H9 (cell line): ENCODE measurements at regions not wholly inside any gene's neighbourhood (a gene's known extent, or its start where the extent isn't known, plus 50 kb on each side); places are given as distances from the start of the nearest gene placed in this dataset.

ENCODE experiments used
- DNase-seq: peaks from one replicate; pipeline ENCODE4 v3.0.0-alpha.2; 2017
- H2AFZ ChIP-seq: one replicate; pipeline ENCODE4 v1.6.1; 2013; ENCODE audit warnings: mild to moderate bottlenecking, low read length, control low read depth, moderate library complexity
- H2AK5ac ChIP-seq: 2 replicates; pipeline ENCODE4 v1.6.1; 2013; ENCODE audit warnings: low read length, control low read depth, mixed read lengths; ENCODE audit not compliant: insufficient read length
- H2BK120ac ChIP-seq: one replicate; pipeline ENCODE4 v1.6.1; 2013; ENCODE audit warnings: low read depth, mild to moderate bottlenecking, low read length, control low read depth, inconsistent platforms; ENCODE audit not compliant: poor library complexity, severe bottlenecking
- H2BK12ac ChIP-seq: 2 replicates; pipeline ENCODE4 v1.6.1; 2013; ENCODE audit warnings: low read length, control low read depth, mixed read lengths, low read depth; ENCODE audit not compliant: insufficient read length
- H2BK15ac ChIP-seq: 2 replicates; pipeline ENCODE4 v1.6.1; 2013; ENCODE audit warnings: low read depth, low read length, control low read depth
- H2BK20ac ChIP-seq: one replicate; pipeline ENCODE4 v1.6.1; 2013; ENCODE audit warnings: low read depth, mild to moderate bottlenecking, low read length, control low read depth, inconsistent platforms; ENCODE audit not compliant: poor library complexity, severe bottlenecking
- H2BK5ac ChIP-seq: 2 replicates; pipeline ENCODE4 v1.6.1; 2013; ENCODE audit warnings: low read length, control low read depth, mixed read lengths; ENCODE audit not compliant: insufficient read length
- H3K14ac ChIP-seq: 2 replicates; pipeline ENCODE4 v1.6.1; 2013; ENCODE audit warnings: low read length, control low read depth; ENCODE audit not compliant: insufficient read depth
- H3K18ac ChIP-seq: 2 replicates; pipeline ENCODE4 v1.6.1; 2013; ENCODE audit warnings: low read depth, mild to moderate bottlenecking, mixed read lengths, low read length, control low read depth; ENCODE audit not compliant: insufficient read length
- H3K23ac ChIP-seq: 2 replicates; pipeline ENCODE4 v1.6.1; 2013; ENCODE audit warnings: low read length, control low read depth, mixed read lengths, low read depth; ENCODE audit not compliant: insufficient read length
- H3K23me2 ChIP-seq: 2 replicates; pipeline ENCODE4 v1.6.1; 2013; ENCODE audit warnings: low read depth, mild to moderate bottlenecking, mixed read lengths, low read length, control low read depth; ENCODE audit not compliant: insufficient read length, poor library complexity, severe bottlenecking
- H3K27ac ChIP-seq: 2 replicates; pipeline ENCODE4 v1.5.1; 2013; ENCODE audit warnings: low read length, control low read depth, mixed read lengths, low read depth; ENCODE audit not compliant: insufficient read length
- H3K27me3 ChIP-seq: 2 replicates; pipeline ENCODE4 v1.6.1; 2013; ENCODE audit warnings: low read length, control low read depth, inconsistent platforms; ENCODE audit not compliant: insufficient read depth
- H3K4ac ChIP-seq: 2 replicates; pipeline ENCODE4 v1.6.1; 2013; ENCODE audit warnings: low read depth, mild to moderate bottlenecking, control low read depth, inconsistent platforms, low read length, moderate library complexity
- H3K4me1 ChIP-seq: 2 replicates; pipeline ENCODE4 v1.6.1; 2013; ENCODE audit warnings: low read length, control low read depth, inconsistent platforms; ENCODE audit not compliant: insufficient read depth
- H3K4me2 ChIP-seq: 2 replicates; pipeline ENCODE4 v1.6.1; 2013; ENCODE audit warnings: low read length, control low read depth, mixed read lengths; ENCODE audit not compliant: insufficient read length, insufficient read depth
- H3K56ac ChIP-seq: 2 replicates; pipeline ENCODE4 v1.6.1; 2013; ENCODE audit warnings: low read depth, mild to moderate bottlenecking, mixed read lengths, low read length, control low read depth; ENCODE audit not compliant: insufficient read length
- H3K79me1 ChIP-seq: 2 replicates; pipeline ENCODE4 v1.6.1; 2013; ENCODE audit warnings: low read depth, mild to moderate bottlenecking, moderate library complexity, low read length, control low read depth, inconsistent platforms; ENCODE audit not compliant: insufficient read depth, poor library complexity, severe bottlenecking
- H3K79me2 ChIP-seq: 2 replicates; pipeline ENCODE4 v1.6.1; 2013; ENCODE audit warnings: low read length, control low read depth, inconsistent platforms; ENCODE audit not compliant: insufficient read depth
- H3K9ac ChIP-seq: 2 replicates; pipeline ENCODE4 v1.6.1; 2013; ENCODE audit warnings: low read length, control low read depth, mixed read lengths; ENCODE audit not compliant: insufficient read length; ENCODE audit errors: extremely low read depth
- H3K9me3 ChIP-seq: one replicate; pipeline ENCODE4 v1.6.1; 2013; ENCODE audit warnings: low read depth, low read length, inconsistent platforms; ENCODE audit not compliant: control insufficient read depth
- H3T11ph ChIP-seq: one replicate; pipeline ENCODE4 v1.6.1; 2013; ENCODE audit warnings: mild to moderate bottlenecking, low read length, control low read depth, inconsistent platforms
- H4K20me1 ChIP-seq: one replicate; pipeline ENCODE4 v1.6.1; 2013; ENCODE audit not compliant: control insufficient read depth, insufficient read length, insufficient read depth
- H4K5ac ChIP-seq: 2 replicates; pipeline ENCODE4 v1.6.1; 2013; ENCODE audit warnings: low read depth, mild to moderate bottlenecking, mixed read lengths, low read length, control low read depth; ENCODE audit not compliant: insufficient read length
- H4K8ac ChIP-seq: replicated peaks from 2 replicates; pipeline ENCODE4 v1.6.1; 2013; ENCODE audit warnings: low read length, control low read depth, mixed read lengths, low read depth; ENCODE audit not compliant: insufficient read length
- H4K91ac ChIP-seq: 2 replicates; pipeline ENCODE4 v1.6.1; 2013; ENCODE audit warnings: low read depth, mild to moderate bottlenecking, moderate library complexity, mixed read lengths, low read length, control low read depth; ENCODE audit not compliant: insufficient read length
- H3K27ac Mint-ChIP-seq, 3 experiments: 2 replicates in 2 of 3; 3 replicates in 1 of 3; pipeline ENCODE4 v1.8.0; 2020 to 2021; ENCODE audit warnings: mixed read lengths in 3 of 3, mild to moderate bottlenecking in 1 of 3, moderate library complexity in 1 of 3
- H3K27me3 Mint-ChIP-seq: 2 replicates; pipeline ENCODE4 v1.8.0; 2021; ENCODE audit warnings: low read depth, mild to moderate bottlenecking, moderate library complexity, mixed read lengths
- H3K36me3 Mint-ChIP-seq, 3 experiments: 2 replicates in 2 of 3; 3 replicates in 1 of 3; pipeline ENCODE4 v1.8.0; 2020 to 2021; ENCODE audit warnings: low read depth in 3 of 3, mixed read lengths in 3 of 3; ENCODE audit not compliant: insufficient read depth in 1 of 3
- H3K4me1 Mint-ChIP-seq, 2 experiments: 2 replicates each; pipeline ENCODE4 v1.8.0; 2020; ENCODE audit warnings: mixed read lengths in 2 of 2
- H3K4me3 Mint-ChIP-seq, 2 experiments: 2 replicates in 1 of 2; 3 replicates in 1 of 2; pipeline ENCODE4 v1.8.0; 2020 to 2021; ENCODE audit warnings: mild to moderate bottlenecking in 2 of 2, mixed read lengths in 2 of 2, moderate library complexity in 1 of 2
- H3K9me3 Mint-ChIP-seq, 2 experiments: 2 replicates in 1 of 2; 3 replicates in 1 of 2; pipeline ENCODE4 v1.8.0; 2020; ENCODE audit warnings: mild to moderate bottlenecking in 2 of 2, mixed read lengths in 2 of 2, moderate library complexity in 1 of 2
- CTCF ChIP-seq: fragments of 200-600 bp; sonication (generic); conservative IDR thresholded peaks from 3 replicates; pipeline ENCODE4 v1.8.0; 2021; ENCODE audit warnings: antibody characterized with exemption, mild to moderate bottlenecking

- Histone ChIP-seq H3K23me2 (no peaks in the 10 kb centered on the region), H3K4me1 (no peaks in the 10 kb centered on the region), H3K18ac (no peak overlapping the region), H3K79me1 (no peaks in the 10 kb centered on the region), H3K9ac (no peak overlapping the region), H3K27ac (no peak overlapping the region), H4K8ac (no peak overlapping the region), H2BK15ac (no peak overlapping the region), H3K27me3 (no peaks in the 10 kb centered on the region), H2BK20ac (no peak overlapping the region), H3K56ac (no peak overlapping the region), H2BK5ac (no peak overlapping the region), H3K4ac (no peak overlapping the region), H3K4me2 (no peak overlapping the region), H2AFZ (no peak overlapping the region), H2AK5ac (no peak overlapping the region), H3K9me3 (no peaks in the 10 kb centered on the region), H4K20me1 (no peaks in the 10 kb centered on the region), H3K14ac (no peak overlapping the region), H4K91ac (no peak overlapping the region), H3T11ph (no peak overlapping the region), H3K79me2 (no peaks in the 10 kb centered on the region), H2BK120ac (no peak overlapping the region), H3K23ac (no peak overlapping the region), H2BK12ac (no peak overlapping the region), H4K5ac (no peak overlapping the region)
- DNase-seq, result no peak
- H3K36me3 Mint-ChIP-seq, result no peaks in the 10 kb centered on the region; a peak in 1 of 7 replicates
- H3K9me3 Mint-ChIP-seq, result no peaks in the 10 kb centered on the region; a peak in 1 of 5 replicates
- no peak overlapping the region for H3K27ac Mint-ChIP-seq
- H3K27me3 Mint-ChIP-seq, result no peaks in the 10 kb centered on the region
- no peak overlapping the region for H3K4me3 Mint-ChIP-seq
- TF ChIP-seq CTCF, result no peak
- peaks cover 23 to 25% of the 10 kb centered on the region in 2 experiments for H3K4me1 Mint-ChIP-seq
Measured at GRCh38 chr20:11853359-11853758, 64.3 kb upstream of the BTBD3 start.
